HG02885 (cell line): ENCODE measurements at regions not wholly inside any gene's neighbourhood (a gene's known extent, or its start where the extent isn't known, plus 50 kb on each side); places are given as distances from the start of the nearest gene placed in this dataset.
A peak's percentile ranks its signal among the peaks of the same experiment; 100 is the strongest.

Source experiments
- ATAC-seq: cut with Tn5 transposase; IDR thresholded peaks from one replicate; pipeline ENCODE4 v1.9.1; 2021; ENCODE audit warnings: mild to moderate bottlenecking; ENCODE audit not compliant: unreplicated experiment, poor library complexity

GRCh38 chr11:20311444-20311843 is 52.1 kb upstream of the HTATIP2 start:
- no peak for ATAC-seq

- ATAC-seq: no peak
Measured at GRCh38 chr11:20310596-20311394, 52.7 kb upstream of the HTATIP2 start.

- ATAC-seq: no peak
Measured at GRCh38 chr11:20310137-20310536, 53.4 kb upstream of the HTATIP2 start.

GRCh38 chr11:20309231-20310025 is 54.1 kb upstream of the HTATIP2 start:
- no peak for ATAC-seq

GRCh38 chr11:20308601-20309000 is 54.9 kb upstream of the HTATIP2 start:
- ATAC-seq: no peak

- ATAC-seq: no peak
Measured at GRCh38 chr11:20303391-20303965, 60.0 kb upstream of the HTATIP2 start.

GRCh38 chr11:20293992-20294391 is 69.5 kb upstream of the HTATIP2 start:
- no peak for ATAC-seq

- no peak for ATAC-seq
Measured at GRCh38 chr11:20293531-20293930, 70.0 kb upstream of the HTATIP2 start.

GRCh38 chr11:20289732-20290131 is 73.8 kb upstream of the HTATIP2 start:
- ATAC-seq: no peak

GRCh38 chr11:20283475-20283874 is 80.0 kb upstream of the HTATIP2 start:
- ATAC-seq: no peak

- peak; percentile 71 for ATAC-seq
Measured at GRCh38 chr11:20278727-20279126, 84.8 kb upstream of the HTATIP2 start.

GRCh38 chr11:20277014-20277413 is 86.5 kb upstream of the HTATIP2 start:
- ATAC-seq: no peak

- no peak for ATAC-seq
Measured at GRCh38 chr11:20275987-20276965, 87.2 kb upstream of the HTATIP2 start.

- no peak for ATAC-seq
Measured at GRCh38 chr11:20274031-20274430, 89.5 kb upstream of the HTATIP2 start.

GRCh38 chr11:20261526-20261925 is 101.3 kb upstream of the DBX1 start:
- ATAC-seq: no peak

GRCh38 chr11:20260307-20260706 is 100.0 kb upstream of the DBX1 start:
- ATAC-seq: no peak

GRCh38 chr11:20259506-20259905 is 99.2 kb upstream of the DBX1 start:
- ATAC-seq: no peak

- no peak for ATAC-seq
Measured at GRCh38 chr11:20258376-20258895, 98.2 kb upstream of the DBX1 start.

- ATAC-seq: no peak
Measured at GRCh38 chr11:20256925-20257324, 96.7 kb upstream of the DBX1 start.

- no peak for ATAC-seq
Measured at GRCh38 chr11:20253796-20254195, 93.5 kb upstream of the DBX1 start.
